Upper lobe of left lung (tissue), 4 donors: ENCODE measurements at regions not wholly inside any gene's neighbourhood (a gene's known extent, or its start where the extent isn't known, plus 50 kb on each side); places are given as distances from the start of the nearest gene placed in this dataset.

Source experiments
- EP300 ChIP-seq, 4 donors: sonication (generic); formaldehyde crosslinking; IDR thresholded peaks; one replicate each; pipeline ENCODE4 v1.5.1; 2017; ENCODE audit warnings: antibody characterized with exemption in 4 of 4, control low read depth in 2 of 4
- POLR2A ChIP-seq, 4 donors: fragments of 450-650 bp; IDR thresholded peaks; one replicate each; pipeline ENCODE4 v1.5.1; 2016 to 2017; ENCODE audit warnings: antibody characterized with exemption in 4 of 4, mild to moderate bottlenecking in 2 of 4
- POLR2AphosphoS5 ChIP-seq, 2 donors: sonication (generic); formaldehyde crosslinking; IDR thresholded peaks; one replicate each; pipeline ENCODE4 v1.5.1; 2017; ENCODE audit warnings: antibody characterized with exemption in 2 of 2
- TF ChIP-seq, protein P1 (sequence below), 6 experiments: fragments of 450-650 bp in 4 of 6; fragments of 200-600 bp in 2 of 6; sonication (generic) in 2 of 6; IDR thresholded peaks; one replicate each; pipeline ENCODE4 v1.5.1; 2016 to 2019; ENCODE audit warnings: antibody characterized with exemption in 6 of 6

DNA sequence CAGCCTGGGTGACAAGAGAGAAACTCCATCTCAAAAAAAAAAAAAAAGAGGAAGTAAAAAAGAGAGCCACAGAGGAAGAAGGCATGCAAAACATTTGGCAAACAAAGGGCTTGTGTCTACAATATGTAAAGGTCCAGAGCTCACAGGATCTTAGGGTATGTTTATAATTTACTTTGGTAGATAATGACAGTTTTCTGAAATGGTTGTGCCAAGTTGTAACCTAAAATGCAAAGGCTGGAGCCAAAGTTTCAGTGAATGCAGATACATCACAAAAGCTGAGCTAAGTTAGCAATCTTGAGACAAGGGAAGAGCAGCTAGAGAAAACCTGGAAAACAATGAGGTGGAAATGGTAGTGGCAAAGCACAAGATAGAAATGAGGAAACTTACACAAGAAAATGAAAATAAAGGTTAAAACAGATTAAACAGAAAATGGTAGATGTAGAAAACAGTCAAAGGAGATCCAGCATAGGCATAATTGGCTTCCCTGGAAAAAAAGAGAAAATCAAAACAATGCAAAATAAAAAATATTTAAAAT lies 77.5 kb upstream of the HK2 start:
- TF ChIP-seq, protein P1, sequence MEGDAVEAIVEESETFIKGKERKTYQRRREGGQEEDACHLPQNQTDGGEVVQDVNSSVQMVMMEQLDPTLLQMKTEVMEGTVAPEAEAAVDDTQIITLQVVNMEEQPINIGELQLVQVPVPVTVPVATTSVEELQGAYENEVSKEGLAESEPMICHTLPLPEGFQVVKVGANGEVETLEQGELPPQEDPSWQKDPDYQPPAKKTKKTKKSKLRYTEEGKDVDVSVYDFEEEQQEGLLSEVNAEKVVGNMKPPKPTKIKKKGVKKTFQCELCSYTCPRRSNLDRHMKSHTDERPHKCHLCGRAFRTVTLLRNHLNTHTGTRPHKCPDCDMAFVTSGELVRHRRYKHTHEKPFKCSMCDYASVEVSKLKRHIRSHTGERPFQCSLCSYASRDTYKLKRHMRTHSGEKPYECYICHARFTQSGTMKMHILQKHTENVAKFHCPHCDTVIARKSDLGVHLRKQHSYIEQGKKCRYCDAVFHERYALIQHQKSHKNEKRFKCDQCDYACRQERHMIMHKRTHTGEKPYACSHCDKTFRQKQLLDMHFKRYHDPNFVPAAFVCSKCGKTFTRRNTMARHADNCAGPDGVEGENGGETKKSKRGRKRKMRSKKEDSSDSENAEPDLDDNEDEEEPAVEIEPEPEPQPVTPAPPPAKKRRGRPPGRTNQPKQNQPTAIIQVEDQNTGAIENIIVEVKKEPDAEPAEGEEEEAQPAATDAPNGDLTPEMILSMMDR (IDR thresholded peaks at IDR 0.05), result no peak
- TF ChIP-seq POLR2AphosphoS5 (IDR thresholded peaks at IDR 0.05) (no peak), POLR2A (IDR thresholded peaks at IDR 0.05) (no peak), EP300 (IDR thresholded peaks at IDR 0.05) (no peak)
